DMS114 treated with DMSO at 0.1 percent for 48 hours (cell line): ENCODE measurements at regions not wholly inside any gene's neighbourhood (a gene's known extent, or its start where the extent isn't known, plus 50 kb on each side); places are given as distances from the start of the nearest gene placed in this dataset.

Experiments used
- DNase-seq: peaks from one replicate; lab custom pipeline; 2025; ENCODE audit not compliant: unreplicated experiment; lab: John Stamatoyannopoulos, UW

DNA sequence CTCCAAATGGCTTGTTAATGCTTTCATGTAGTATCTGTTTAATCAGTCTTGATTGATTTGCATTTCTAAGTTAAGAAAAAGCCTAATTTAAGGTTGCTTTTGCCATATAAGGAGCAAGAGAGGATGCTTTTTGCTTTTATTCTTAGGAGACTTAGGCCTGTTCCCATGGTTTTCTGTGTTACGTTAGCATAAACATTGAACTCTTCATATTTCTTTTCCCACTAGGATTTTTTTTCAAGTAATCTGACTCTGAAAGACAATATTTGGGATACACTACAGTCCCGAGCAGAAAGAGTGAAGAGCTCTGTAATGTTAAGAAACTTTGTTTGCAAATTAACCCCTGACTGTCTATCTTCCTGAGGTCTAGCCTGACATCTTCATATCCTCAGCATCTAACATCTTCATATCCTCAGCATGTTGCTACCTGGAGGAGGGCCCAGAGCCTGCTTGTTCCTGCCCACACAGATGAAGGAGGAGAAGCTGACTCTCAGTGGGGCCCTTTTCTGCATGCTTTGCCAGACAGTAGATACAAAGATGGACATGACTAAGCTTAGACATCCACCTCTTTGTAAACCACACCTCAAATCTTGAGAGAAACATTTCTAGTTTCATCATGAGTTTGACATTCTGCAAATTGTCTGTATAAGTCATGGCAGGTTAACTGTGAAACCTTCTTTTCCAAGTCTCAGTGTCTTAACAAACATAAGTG is 86.2 kb upstream of the COL6A5 start:
- DNase-seq, result no peak

DNA sequence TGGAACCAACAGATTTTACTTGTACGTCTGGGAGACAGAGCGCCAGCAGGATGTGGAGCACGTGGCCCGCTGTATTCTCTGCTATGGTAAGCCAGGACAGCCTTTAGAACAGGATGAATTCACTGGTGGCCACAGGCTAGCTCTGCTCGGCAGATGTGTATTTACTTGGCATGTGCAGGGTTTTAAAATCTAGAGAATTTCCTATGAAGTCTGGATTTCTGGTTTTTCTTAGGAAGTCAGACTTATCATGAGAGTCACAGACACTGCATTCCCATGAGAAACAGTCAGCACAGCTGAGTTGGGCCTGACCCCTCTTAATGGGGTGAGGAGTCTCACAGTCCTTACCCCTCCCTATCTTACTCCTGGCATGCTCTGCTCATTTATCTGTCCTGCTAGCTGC is 84.6 kb upstream of the COL6A5 start:
- no peak for DNase-seq

DNA sequence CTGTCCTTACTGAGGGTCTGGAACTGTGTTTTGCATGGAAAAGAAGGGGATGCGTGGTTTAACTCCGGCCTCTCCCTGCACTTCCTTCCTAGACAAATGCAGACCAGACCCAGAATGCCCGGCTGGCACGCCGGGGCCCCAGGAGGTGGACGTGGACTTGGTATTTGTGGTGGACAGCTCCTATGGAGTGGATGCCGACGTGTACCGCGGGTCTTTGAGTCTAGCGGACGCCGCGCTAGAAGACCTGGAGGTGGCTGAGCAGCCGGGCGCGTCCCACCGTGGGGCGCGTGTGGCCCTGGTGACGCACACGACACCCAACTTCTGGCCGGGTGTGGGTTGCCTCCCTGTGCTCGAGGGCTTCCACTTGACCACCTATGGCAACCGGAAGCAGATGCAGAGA is 81.8 kb upstream of the COL6A5 start:
- no peak for DNase-seq

DNA sequence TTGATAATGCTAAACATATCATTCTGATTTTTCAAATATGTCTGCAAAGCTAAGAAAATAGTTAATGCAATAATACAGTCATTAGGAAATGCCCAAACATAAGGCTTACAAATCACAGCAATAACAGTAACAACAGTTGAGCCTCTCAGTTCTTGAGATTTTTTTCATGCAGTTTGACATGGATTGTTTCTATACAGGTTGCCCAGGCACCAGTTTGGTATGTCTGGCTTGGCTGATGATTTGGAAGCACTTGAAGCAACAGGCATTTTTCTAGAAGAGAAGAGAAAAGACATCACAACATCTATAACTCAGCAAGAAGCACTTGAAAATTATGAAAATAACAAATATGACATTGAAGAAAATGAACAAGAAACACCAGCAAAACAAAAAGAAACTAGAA is 78.7 kb upstream of the COL6A5 start:
- DNase-seq, result no peak

DNA sequence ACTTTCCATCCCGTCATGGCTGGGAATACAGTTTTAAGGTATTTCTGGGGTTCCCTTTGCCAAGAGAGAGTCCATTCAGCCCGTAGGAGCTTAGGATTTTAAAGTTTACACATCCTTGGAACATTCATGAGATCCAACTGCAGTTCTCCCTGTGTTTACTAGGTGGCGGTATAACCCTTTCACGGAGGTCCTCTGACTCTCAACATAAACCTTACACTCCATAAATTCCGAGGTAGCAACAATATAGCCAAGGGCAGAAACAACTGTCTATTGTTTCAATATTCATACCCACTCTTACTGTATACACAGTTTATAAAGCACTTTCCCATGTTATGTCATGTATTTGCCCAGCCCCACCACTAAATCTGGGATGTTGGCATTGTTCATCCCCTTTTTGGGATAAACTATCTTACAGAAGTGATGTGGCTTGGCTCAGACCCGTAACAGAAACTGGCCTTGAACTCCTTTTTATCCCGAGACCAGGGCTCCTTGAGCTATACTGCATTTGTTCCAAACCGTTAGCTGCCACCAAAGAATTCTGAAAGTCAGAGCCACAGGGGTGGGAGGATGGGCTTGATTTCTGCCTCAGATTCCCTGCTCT is 69.2 kb upstream of the COL6A5 start:
- DNase-seq, result peak; percentile 46

DNA sequence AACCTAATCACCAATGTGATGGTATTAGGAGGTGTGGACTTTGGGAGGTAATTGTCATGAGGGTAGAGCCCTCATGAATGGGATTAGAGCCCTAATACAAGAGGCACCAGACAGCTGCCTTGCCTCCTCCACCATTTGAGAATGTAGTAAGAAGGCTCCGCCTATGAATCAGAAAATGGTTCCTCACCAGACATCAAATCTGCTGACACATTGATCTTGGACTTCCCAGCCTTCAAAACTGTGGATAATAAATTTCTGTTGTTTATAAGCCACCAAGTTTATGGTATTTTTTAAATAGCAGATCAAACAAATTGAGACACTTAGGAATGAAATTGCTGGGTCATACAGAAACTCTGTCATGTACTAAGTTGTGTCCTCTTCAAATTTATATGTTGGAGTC is 56.8 kb upstream of the COL6A5 start:
- DNase-seq, result no peak

DNA sequence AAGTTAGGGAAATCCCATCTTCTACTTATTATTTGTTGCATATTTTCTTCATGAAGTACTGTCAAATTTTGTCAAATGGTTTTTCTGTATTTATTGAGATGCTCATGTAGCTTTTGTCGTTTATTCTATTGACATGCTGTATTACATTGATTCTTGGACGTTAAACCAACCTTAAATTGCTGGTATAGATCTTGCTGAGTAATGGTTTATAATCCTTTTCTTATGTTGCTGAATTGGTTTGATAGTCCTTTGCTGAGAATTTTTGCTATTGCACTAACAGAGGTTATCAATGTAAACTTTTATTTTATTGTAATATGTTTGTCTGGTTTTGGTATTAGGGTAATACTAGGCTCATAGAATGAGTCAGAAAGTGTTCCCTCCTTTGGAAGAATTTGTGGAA is 54.3 kb upstream of the COL6A5 start:
- no peak for DNase-seq

DNA sequence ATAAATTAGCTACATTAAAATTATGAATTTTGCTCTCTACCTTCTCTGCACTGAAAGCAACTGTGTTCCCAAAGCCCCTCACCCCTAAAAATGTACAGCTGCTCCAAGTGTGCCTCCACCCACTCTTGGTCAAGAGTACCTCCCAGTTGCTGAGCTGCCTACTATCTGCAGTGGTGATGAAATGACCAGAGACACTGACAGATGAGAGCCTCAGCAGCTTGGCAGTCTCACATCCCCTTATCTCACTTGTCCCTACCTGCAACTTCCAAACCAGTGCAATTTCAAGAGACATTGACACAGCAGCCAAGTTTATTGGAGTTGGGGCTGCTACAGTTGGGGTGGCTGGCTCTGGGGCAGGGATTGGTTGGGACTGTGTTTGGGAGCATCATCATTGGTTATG is 52.2 kb upstream of the COL6A5 start:
- no peak for DNase-seq
